ENCODE measurements at regions not wholly inside any gene's neighbourhood (a gene's known extent, or its start where the extent isn't known, plus 50 kb on each side); places are given as distances from the start of the nearest gene placed in this dataset.

GRCh38 chr16:75899163-75899562 lies 172.9 kb upstream of the CPHXL start:
- H4K20me1 ChIP-seq (ENCODE audit: insufficient read depth, low read length), result no peaks in the 10 kb centered on the region
- H4K8ac ChIP-seq (ENCODE audit: low read depth in 2 of 2, low read length in 2 of 2), result no peak overlapping the region
- DNase-seq, result no peak
- no peaks in the 10 kb centered on the region for H3K4me1 ChIP-seq (ENCODE audit: control insufficient read depth, insufficient read depth, low read length)
- H3K27me3 ChIP-seq (ENCODE audit: control insufficient read depth, insufficient read depth, low read length), result no peaks in the 10 kb centered on the region
- H2BK120ac ChIP-seq (ENCODE audit: low read depth, low read length), result no peak overlapping the region
- H2BK20ac ChIP-seq (ENCODE audit: low read depth, low read length), result no peak overlapping the region
- intact Hi-C loops (cut with micrococcal nuclease) (no loop called here), in situ Hi-C loops (cut with MboI; ENCODE audit: low sequenced_read_pairs) (no loop called here), dilution Hi-C loops (cut with HindIII; ENCODE audit: low sequenced_read_pairs, unreplicated experiment) (no loop called here)
- no peak overlapping the region for H3K4me2 ChIP-seq (ENCODE audit: low read depth, low read length)
- H3K9me1 ChIP-seq (ENCODE audit: insufficient read depth, low read length), result no peaks in the 10 kb centered on the region
- TF ChIP-seq BHLHE40 (IDR thresholded peaks at IDR 0.05; ENCODE audit: low read depth, low read length), result no peak
- TF ChIP-seq CHD1 (IDR thresholded peaks at IDR 0.05; ENCODE audit: low read depth, low read length), result no peak
- TF ChIP-seq USF2 (IDR thresholded peaks at IDR 0.05; ENCODE audit: low read depth, low read length), result no peak
- no peak for TF ChIP-seq NFE2L2 (IDR thresholded peaks at IDR 0.05; ENCODE audit: low read depth, low read length)
- no peak for TF ChIP-seq POLR2A (IDR thresholded peaks at IDR 0.05; ENCODE audit: low read depth, low read length)
- TF ChIP-seq, protein P1, sequence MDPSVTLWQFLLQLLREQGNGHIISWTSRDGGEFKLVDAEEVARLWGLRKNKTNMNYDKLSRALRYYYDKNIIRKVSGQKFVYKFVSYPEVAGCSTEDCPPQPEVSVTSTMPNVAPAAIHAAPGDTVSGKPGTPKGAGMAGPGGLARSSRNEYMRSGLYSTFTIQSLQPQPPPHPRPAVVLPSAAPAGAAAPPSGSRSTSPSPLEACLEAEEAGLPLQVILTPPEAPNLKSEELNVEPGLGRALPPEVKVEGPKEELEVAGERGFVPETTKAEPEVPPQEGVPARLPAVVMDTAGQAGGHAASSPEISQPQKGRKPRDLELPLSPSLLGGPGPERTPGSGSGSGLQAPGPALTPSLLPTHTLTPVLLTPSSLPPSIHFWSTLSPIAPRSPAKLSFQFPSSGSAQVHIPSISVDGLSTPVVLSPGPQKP (IDR thresholded peaks at IDR 0.05; ENCODE audit: borderline replicate concordance, low read depth, low read length), result no peak
- no peak for TF ChIP-seq RCOR1 (IDR thresholded peaks at IDR 0.05; ENCODE audit: insufficient replicate concordance, low read length)
- TF ChIP-seq MXI1 (IDR thresholded peaks at IDR 0.05; ENCODE audit: borderline replicate concordance, low read depth, low read length), result no peak
- TF ChIP-seq MAZ (IDR thresholded peaks at IDR 0.05; ENCODE audit: borderline replicate concordance, low read depth, low read length), result no peak
- no peak for TF ChIP-seq MAFK (IDR thresholded peaks at IDR 0.05; ENCODE audit: low read depth, low read length)
- no peak for TF ChIP-seq CEBPB (IDR thresholded peaks at IDR 0.05; ENCODE audit: low read depth, low read length)
- no peak for TF ChIP-seq RFX5 (IDR thresholded peaks at IDR 0.05; ENCODE audit: low read depth, low read length)
- TF ChIP-seq FOS (IDR thresholded peaks at IDR 0.05; ENCODE audit: low read depth, low read length), result no peak
- TF ChIP-seq, protein P2, sequence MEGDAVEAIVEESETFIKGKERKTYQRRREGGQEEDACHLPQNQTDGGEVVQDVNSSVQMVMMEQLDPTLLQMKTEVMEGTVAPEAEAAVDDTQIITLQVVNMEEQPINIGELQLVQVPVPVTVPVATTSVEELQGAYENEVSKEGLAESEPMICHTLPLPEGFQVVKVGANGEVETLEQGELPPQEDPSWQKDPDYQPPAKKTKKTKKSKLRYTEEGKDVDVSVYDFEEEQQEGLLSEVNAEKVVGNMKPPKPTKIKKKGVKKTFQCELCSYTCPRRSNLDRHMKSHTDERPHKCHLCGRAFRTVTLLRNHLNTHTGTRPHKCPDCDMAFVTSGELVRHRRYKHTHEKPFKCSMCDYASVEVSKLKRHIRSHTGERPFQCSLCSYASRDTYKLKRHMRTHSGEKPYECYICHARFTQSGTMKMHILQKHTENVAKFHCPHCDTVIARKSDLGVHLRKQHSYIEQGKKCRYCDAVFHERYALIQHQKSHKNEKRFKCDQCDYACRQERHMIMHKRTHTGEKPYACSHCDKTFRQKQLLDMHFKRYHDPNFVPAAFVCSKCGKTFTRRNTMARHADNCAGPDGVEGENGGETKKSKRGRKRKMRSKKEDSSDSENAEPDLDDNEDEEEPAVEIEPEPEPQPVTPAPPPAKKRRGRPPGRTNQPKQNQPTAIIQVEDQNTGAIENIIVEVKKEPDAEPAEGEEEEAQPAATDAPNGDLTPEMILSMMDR (conservative IDR thresholded peaks at IDR 0.05; ENCODE audit: low read depth, low read length), result no peak
- TF ChIP-seq RAD21 (IDR thresholded peaks at IDR 0.05; ENCODE audit: low read length), result no peak
- TF ChIP-seq SMC3 (IDR thresholded peaks at IDR 0.05; ENCODE audit: low read depth, low read length), result no peak
- H3K36me3 ChIP-seq (ENCODE audit: control insufficient read depth, insufficient read depth, low read length), result no peaks in the 10 kb centered on the region
- no peak overlapping the region for H3K14ac ChIP-seq (replicated peaks; ENCODE audit: low read depth, low read length)
- H2BK5ac ChIP-seq (ENCODE audit: low read depth, low read length, poor library complexity, severe bottlenecking), result no peak overlapping the region
- BruUV-seq (replicated peaks), result no TSS peak
- no peak overlapping the region for H2AK5ac ChIP-seq (ENCODE audit: low read depth, low read length)
- no CpG with 5 or more reads among the region's 3 CpGs for WGBS, 2 experiments (ENCODE audit: extremely low coverage in 2 of 2, insufficient read length in 1 of 2)
- H2AFZ ChIP-seq (replicated peaks; ENCODE audit: low read length, poor library complexity), result no peak overlapping the region
- ATAC-seq (ENCODE audit: low read depth), result no peak
- H4K5ac ChIP-seq (ENCODE audit: low read depth, low read length), result no peak overlapping the region
- H3K23ac ChIP-seq (ENCODE audit: low read depth, low read length), result no peak overlapping the region
- no peak overlapping the region for H3K27ac ChIP-seq (ENCODE audit: insufficient read depth, low read length)
- ChIA-PET POLR2A (ENCODE audit: unreplicated experiment) (no interaction called here), CTCF (no interaction called here)
- no peak overlapping the region for H2BK15ac ChIP-seq (ENCODE audit: low read depth, low read length)
- H3K18ac ChIP-seq (ENCODE audit: low read depth, low read length), result no peak overlapping the region
- no peak overlapping the region for H4K91ac ChIP-seq (ENCODE audit: insufficient read depth, low read depth, low read length)
- H3K79me1 ChIP-seq (ENCODE audit: low read depth in 1 of 2, low read length in 2 of 2), result no peaks in the 10 kb centered on the region
- H3K4me3 ChIP-seq (ENCODE audit: insufficient read depth, low read depth, low read length), result no peak overlapping the region
- H3K9ac ChIP-seq (ENCODE audit: low read depth, low read length), result no peak overlapping the region
- no peaks in the 10 kb centered on the region for H3K9me3 ChIP-seq (ENCODE audit: control insufficient read depth, insufficient read depth, low read length)
- H3K56ac ChIP-seq (ENCODE audit: extremely low read depth, insufficient read depth, low read length), result no peak overlapping the region
- no peak overlapping the region for H3K4ac ChIP-seq (ENCODE audit: low read depth, low read length)
- no peak overlapping the region for H2AK9ac ChIP-seq (replicated peaks; ENCODE audit: low read depth, low read length, poor library complexity)

All from IMR-90 (cell line).